GM12878 (cell line): ENCODE measurements at regions not wholly inside any gene's neighbourhood (a gene's known extent, or its start where the extent isn't known, plus 50 kb on each side); places are given as distances from the start of the nearest gene placed in this dataset.

ENCODE experiments used
- ATAC-seq: fragments of 200-7000 bp; cut with Tn5 transposase; 3 replicates; pipeline ENCODE4 v1.9.1; 2020; ENCODE audit warnings: mild to moderate bottlenecking, moderate library complexity
- BruUV-seq: library from RNA; stranded (reverse); fragments of 400-500 nt; replicated peaks from 2 replicates; lab custom pipeline; 2021; lab: Mats Ljungman, UMichigan
- CTCF ChIA-PET: fragments of 300-600 bp; sonication (Branson Sonifier 250); formaldehyde crosslinking; extraction: SDS; loops from one replicate; lab custom pipeline; 2021; ENCODE audit warnings: inconsistent platforms; lab: Yijun Ruan, JAX
- POLR2A ChIA-PET: fragments of 350-600 bp; formaldehyde crosslinking; extraction: SDS; loops from one replicate; lab custom pipeline; 2021; ENCODE audit warnings: inconsistent platforms; lab: Charles Lee
- RAD21 ChIA-PET: fragments of 300-600 bp; sonication (Branson Sonifier 250); formaldehyde crosslinking; loops from one replicate; lab custom pipeline; 2023; ENCODE audit warnings: antibody characterized with exemption; ENCODE audit not compliant: unreplicated experiment; lab: Charles Lee
- SMC1A ChIA-PET: fragments of 300-600 bp; sonication (Branson Sonifier 250); formaldehyde crosslinking; loops from one replicate; lab custom pipeline; 2023; ENCODE audit not compliant: unreplicated experiment, uncharacterized antibody; lab: Charles Lee
- DNase-seq: peaks from one replicate; pipeline ENCODE4 v3.0.0-alpha.2; 2011; ENCODE audit warnings: low read depth, low spot score
- FAIRE-seq: peaks from 3 replicates; lab custom pipeline; 2011; peaks lifted over from hg19 to GRCh38; lab: Jason Lieb, UNC
- H2AFZ ChIP-seq: 2 replicates; pipeline ENCODE4 v1.6.0; 2011; ENCODE audit warnings: low read depth, low read length, control low read depth; ENCODE audit not compliant: control insufficient read depth
- H3K27ac ChIP-seq: 2 replicates; pipeline ENCODE4 v1.5.1; 2011; ENCODE audit warnings: control low read depth; ENCODE audit not compliant: control insufficient read depth, insufficient read depth
- H3K27me3 ChIP-seq, 2 experiments: replicated peaks in 1 of 2; 2 replicates each; pipeline versions ENCODE4 v1.6.0 to v1.6.1; 2011; ENCODE audit warnings: low read length in 1 of 2; ENCODE audit not compliant: control insufficient read depth in 2 of 2, insufficient read depth in 2 of 2
- H3K36me3 ChIP-seq, 2 experiments: 2 replicates each; pipeline ENCODE4 v1.5.1; 2011; ENCODE audit warnings: low read length in 1 of 2; ENCODE audit not compliant: control insufficient read depth in 2 of 2, insufficient read depth in 2 of 2
- H3K4me1 ChIP-seq: 2 replicates; pipeline ENCODE4 v1.6.1; 2011; ENCODE audit warnings: mild to moderate bottlenecking, low read length, moderate library complexity, mixed read lengths; ENCODE audit not compliant: control insufficient read depth, insufficient read depth
- H3K4me2 ChIP-seq: 2 replicates; pipeline ENCODE4 v1.6.0; 2011; ENCODE audit warnings: control low read depth; ENCODE audit not compliant: control insufficient read depth, insufficient read depth
- H3K4me3 ChIP-seq: fragments of 200-600 bp; sonication (generic); 2 replicates; pipeline ENCODE4 v1.5.1; 2016
- H3K79me2 ChIP-seq: 2 replicates; pipeline ENCODE4 v1.6.0; 2011; ENCODE audit warnings: low read length; ENCODE audit not compliant: control insufficient read depth, insufficient read depth
- H3K9ac ChIP-seq: 2 replicates; pipeline ENCODE4 v1.8.0; 2011; ENCODE audit warnings: low read length, control low read depth, mixed read lengths; ENCODE audit not compliant: control insufficient read depth, insufficient read depth
- H3K9me3 ChIP-seq: replicated peaks from 3 replicates; pipeline ENCODE4 v1.5.1; 2011; ENCODE audit warnings: mild to moderate bottlenecking, low read length; ENCODE audit not compliant: control insufficient read depth, insufficient read depth
- H4K20me1 ChIP-seq: 2 replicates; pipeline ENCODE4 v1.6.0; 2011; ENCODE audit not compliant: control insufficient read depth, insufficient read depth
- FOXK2 ChIP-seq: fragments of 450-650 bp; IDR thresholded peaks from 2 replicates; pipeline ENCODE4 v1.6.1; 2017; ENCODE audit warnings: mild to moderate bottlenecking, moderate library complexity
- GABPA ChIP-seq: IDR thresholded peaks from 2 replicates; pipeline ENCODE4 v1.6.1; 2014; ENCODE audit warnings: antibody characterized with exemption, low read depth, mild to moderate bottlenecking, inconsistent platforms
- GATAD2B ChIP-seq: fragments of 450-650 bp; conservative IDR thresholded peaks from 2 replicates; pipeline ENCODE4 v1.6.1; 2017; ENCODE audit warnings: low read depth, mild to moderate bottlenecking, moderate library complexity
- IKZF1 ChIP-seq: fragments of 450-650 bp; conservative IDR thresholded peaks from 2 replicates; pipeline ENCODE4 v1.6.1; 2017; ENCODE audit warnings: antibody characterized with exemption, mild to moderate bottlenecking
- IKZF2 ChIP-seq, 2 experiments: fragments of 450-650 bp; IDR thresholded peaks; 2 replicates each; pipeline ENCODE4 v1.6.1; 2017; ENCODE audit warnings: mild to moderate bottlenecking in 2 of 2, moderate library complexity in 2 of 2
- JUNB ChIP-seq: IDR thresholded peaks from 2 replicates; pipeline ENCODE4 v1.6.1; 2016; ENCODE audit warnings: antibody characterized with exemption, mild to moderate bottlenecking
- KAT2A ChIP-seq: conservative IDR thresholded peaks from 2 replicates; pipeline ENCODE4 v1.6.1; 2011; ENCODE audit warnings: low read depth, low read length; ENCODE audit not compliant: control insufficient read depth
- POLR2A ChIP-seq: IDR thresholded peaks from 2 replicates; pipeline ENCODE4 v1.6.1; 2011; ENCODE audit warnings: low read depth, mild to moderate bottlenecking, low read length
- POU2F2 ChIP-seq: IDR thresholded peaks from 3 replicates; pipeline ENCODE4 v1.6.1; 2011; ENCODE audit warnings: low read depth, mild to moderate bottlenecking, low read length, borderline replicate concordance
- RBBP5 ChIP-seq: fragments of 200-600 bp; sonication (generic); conservative IDR thresholded peaks from 2 replicates; pipeline ENCODE4 v1.6.1; 2016
- SRF ChIP-seq, 2 experiments: IDR thresholded peaks; 2 replicates each; pipeline ENCODE4 v1.6.1; 2011; ENCODE audit warnings: low read depth in 2 of 2, low read length in 2 of 2, mild to moderate bottlenecking in 1 of 2, moderate library complexity in 1 of 2
- STAT3 ChIP-seq: IDR thresholded peaks from 2 replicates; pipeline ENCODE4 v1.6.1; 2011; ENCODE audit warnings: low read depth, low read length, improper control_type of control experiment
- TCF7 ChIP-seq: IDR thresholded peaks from 2 replicates; pipeline ENCODE4 v1.6.1; 2014; ENCODE audit warnings: antibody characterized with exemption, borderline replicate concordance
- ZNF217 ChIP-seq: fragments of 450-650 bp; IDR thresholded peaks from 2 replicates; pipeline ENCODE4 v1.6.1; 2017; ENCODE audit warnings: antibody characterized with exemption, mild to moderate bottlenecking
- ZNF274 ChIP-seq: IDR thresholded peaks from one replicate; pipeline ENCODE4 v1.8.0; 2011; ENCODE audit not compliant: insufficient read length, insufficient read depth
- WGBS: methylation state at CpG from one replicate; pipeline ENCODE4 v1.1.6; 2016; ENCODE audit warnings: low lambda C conversion rate; ENCODE audit not compliant: insufficient replicate concordance, insufficient coverage; ENCODE audit errors: missing lambda C conversion rate; 5-methylcytosine and 5-hydroxymethylcytosine counted together
- in situ Hi-C: fragments of 300-500 bp; cut with MboI; formaldehyde crosslinking; loops from 9 replicates; pipeline ENCODE4 v1.14.3; 2018; ENCODE audit warnings: mixed read lengths
- intact Hi-C: fragments of 100-400 bp; cut with micrococcal nuclease; formaldehyde crosslinking; loops from one replicate; pipeline ENCODE4 v1.14.2; 2022; ENCODE audit not compliant: unreplicated experiment
- TF ChIP-seq, protein P1 (sequence below): fragments of 450-650 bp; IDR thresholded peaks from 2 replicates; pipeline ENCODE4 v1.6.1; 2017; ENCODE audit warnings: mild to moderate bottlenecking, low read depth, inconsistent platforms; ENCODE audit not compliant: poor library complexity, severe bottlenecking
- TF ChIP-seq, protein P2 (sequence below): IDR thresholded peaks from 2 replicates; pipeline ENCODE4 v1.6.1; 2011; ENCODE audit warnings: borderline replicate concordance, low read depth, mild to moderate bottlenecking, moderate library complexity, mixed read lengths, low read length; ENCODE audit not compliant: insufficient read depth; ENCODE audit errors: extremely low read length
- TF ChIP-seq, protein P3 (sequence below): fragments of 450-650 bp; IDR thresholded peaks from 2 replicates; pipeline ENCODE4 v1.6.1; 2016; ENCODE audit warnings: mild to moderate bottlenecking, moderate library complexity, borderline replicate concordance

DNA sequence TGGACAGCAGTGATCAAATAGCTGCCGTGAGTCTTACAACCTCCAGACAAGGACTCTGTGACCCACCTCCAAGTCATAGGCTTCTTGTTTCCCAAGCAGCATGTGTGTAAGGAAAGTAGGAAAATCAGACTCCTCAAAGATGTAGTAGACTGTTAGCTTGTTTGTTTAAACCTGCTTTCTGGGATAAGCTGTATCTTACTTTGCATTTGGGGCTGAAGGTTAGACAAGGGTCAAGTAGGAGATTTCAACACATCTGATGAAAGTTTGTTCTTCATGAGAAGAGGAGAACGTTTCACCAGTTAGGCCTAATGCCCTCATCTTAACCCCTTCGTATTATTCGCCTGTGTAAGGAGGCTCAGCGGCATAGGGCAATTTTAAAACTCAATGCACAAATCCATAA, 756.4 kb upstream of the NR2F2 start (continued):
- TF ChIP-seq, protein P1, sequence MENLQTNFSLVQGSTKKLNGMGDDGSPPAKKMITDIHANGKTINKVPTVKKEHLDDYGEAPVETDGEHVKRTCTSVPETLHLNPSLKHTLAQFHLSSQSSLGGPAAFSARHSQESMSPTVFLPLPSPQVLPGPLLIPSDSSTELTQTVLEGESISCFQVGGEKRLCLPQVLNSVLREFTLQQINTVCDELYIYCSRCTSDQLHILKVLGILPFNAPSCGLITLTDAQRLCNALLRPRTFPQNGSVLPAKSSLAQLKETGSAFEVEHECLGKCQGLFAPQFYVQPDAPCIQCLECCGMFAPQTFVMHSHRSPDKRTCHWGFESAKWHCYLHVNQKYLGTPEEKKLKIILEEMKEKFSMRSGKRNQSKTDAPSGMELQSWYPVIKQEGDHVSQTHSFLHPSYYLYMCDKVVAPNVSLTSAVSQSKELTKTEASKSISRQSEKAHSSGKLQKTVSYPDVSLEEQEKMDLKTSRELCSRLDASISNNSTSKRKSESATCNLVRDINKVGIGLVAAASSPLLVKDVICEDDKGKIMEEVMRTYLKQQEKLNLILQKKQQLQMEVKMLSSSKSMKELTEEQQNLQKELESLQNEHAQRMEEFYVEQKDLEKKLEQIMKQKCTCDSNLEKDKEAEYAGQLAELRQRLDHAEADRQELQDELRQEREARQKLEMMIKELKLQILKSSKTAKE: no peak
- TF ChIP-seq TCF7 (no peak), FOXK2 (no peak), GABPA (no peak), GATAD2B (no peak)
- TF ChIP-seq, protein P2, sequence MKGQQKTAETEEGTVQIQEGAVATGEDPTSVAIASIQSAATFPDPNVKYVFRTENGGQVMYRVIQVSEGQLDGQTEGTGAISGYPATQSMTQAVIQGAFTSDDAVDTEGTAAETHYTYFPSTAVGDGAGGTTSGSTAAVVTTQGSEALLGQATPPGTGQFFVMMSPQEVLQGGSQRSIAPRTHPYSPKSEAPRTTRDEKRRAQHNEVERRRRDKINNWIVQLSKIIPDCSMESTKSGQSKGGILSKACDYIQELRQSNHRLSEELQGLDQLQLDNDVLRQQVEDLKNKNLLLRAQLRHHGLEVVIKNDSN: no peak

DNA sequence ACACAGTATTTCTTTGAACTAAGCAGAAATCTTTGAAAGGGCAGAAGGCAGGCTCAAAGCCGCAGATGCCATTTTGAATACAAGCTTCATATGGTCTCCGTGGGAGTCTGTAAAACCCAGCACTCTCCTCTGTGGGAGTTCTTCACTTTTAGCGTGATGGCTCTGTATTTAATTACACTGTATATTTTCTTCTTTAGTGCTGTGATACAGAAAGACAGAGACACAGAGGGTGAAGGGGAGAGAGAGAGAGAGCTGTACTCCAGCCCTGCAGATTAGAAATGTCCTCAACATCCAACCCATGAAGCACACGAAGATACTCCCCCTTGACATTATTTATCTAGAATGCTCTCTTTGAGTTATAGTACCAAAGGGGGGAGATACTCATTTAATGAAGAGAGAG, 752.6 kb upstream of the NR2F2 start:
- no peaks in the 10 kb centered on the region for H3K79me2 ChIP-seq
- H3K4me1 ChIP-seq: no peaks in the 10 kb centered on the region
- FAIRE-seq: no peak
- H3K27ac ChIP-seq: no peak overlapping the region
- ATAC-seq: no peak
- POLR2A ChIA-PET: no interaction called here
- no peaks in the 10 kb centered on the region for H4K20me1 ChIP-seq
- no peak overlapping the region for H3K4me3 ChIP-seq
- RAD21 ChIA-PET: no interaction called here
- 30% methylated on average over 4 of the region's 4 CpGs for WGBS
- H3K36me3 ChIP-seq: no peaks in the 10 kb centered on the region
- BruUV-seq: no TSS peak
- H2AFZ ChIP-seq: no peak overlapping the region
- in situ Hi-C loops: no loop called here
- H3K27me3 ChIP-seq: no peaks in the 10 kb centered on the region
- no peak for DNase-seq
- no peak overlapping the region for H3K9ac ChIP-seq
- CTCF ChIA-PET: interaction anchor here (0.7 to 1.0 kb wide), 2 partner anchors 11 to 74 kb away, joined by 3 read pairs; no protein-coding TSS in a partner anchor
- SMC1A ChIA-PET: interaction anchor here (1.7 kb wide), 1 partner anchor 19 kb away, joined by 4 read pairs; no protein-coding TSS in a partner anchor
- no peaks in the 10 kb centered on the region for H3K9me3 ChIP-seq
- intact Hi-C loops: no loop called here
- H3K4me2 ChIP-seq: no peak overlapping the region
- TF ChIP-seq ZNF274 (no peak), IKZF1 (no peak), SRF (IDR thresholded peaks at IDR 0.05; ENCODE audit: low read depth in 2 of 2, low read length in 2 of 2) (no peak), POU2F2 (no peak), KAT2A (no peak), STAT3 (no peak), JUNB (no peak), IKZF2 (IDR thresholded peaks at IDR 0.05) (no peak), POLR2A (no peak), RBBP5 (no peak), ZNF217 (no peak)
- TF ChIP-seq, protein P3, sequence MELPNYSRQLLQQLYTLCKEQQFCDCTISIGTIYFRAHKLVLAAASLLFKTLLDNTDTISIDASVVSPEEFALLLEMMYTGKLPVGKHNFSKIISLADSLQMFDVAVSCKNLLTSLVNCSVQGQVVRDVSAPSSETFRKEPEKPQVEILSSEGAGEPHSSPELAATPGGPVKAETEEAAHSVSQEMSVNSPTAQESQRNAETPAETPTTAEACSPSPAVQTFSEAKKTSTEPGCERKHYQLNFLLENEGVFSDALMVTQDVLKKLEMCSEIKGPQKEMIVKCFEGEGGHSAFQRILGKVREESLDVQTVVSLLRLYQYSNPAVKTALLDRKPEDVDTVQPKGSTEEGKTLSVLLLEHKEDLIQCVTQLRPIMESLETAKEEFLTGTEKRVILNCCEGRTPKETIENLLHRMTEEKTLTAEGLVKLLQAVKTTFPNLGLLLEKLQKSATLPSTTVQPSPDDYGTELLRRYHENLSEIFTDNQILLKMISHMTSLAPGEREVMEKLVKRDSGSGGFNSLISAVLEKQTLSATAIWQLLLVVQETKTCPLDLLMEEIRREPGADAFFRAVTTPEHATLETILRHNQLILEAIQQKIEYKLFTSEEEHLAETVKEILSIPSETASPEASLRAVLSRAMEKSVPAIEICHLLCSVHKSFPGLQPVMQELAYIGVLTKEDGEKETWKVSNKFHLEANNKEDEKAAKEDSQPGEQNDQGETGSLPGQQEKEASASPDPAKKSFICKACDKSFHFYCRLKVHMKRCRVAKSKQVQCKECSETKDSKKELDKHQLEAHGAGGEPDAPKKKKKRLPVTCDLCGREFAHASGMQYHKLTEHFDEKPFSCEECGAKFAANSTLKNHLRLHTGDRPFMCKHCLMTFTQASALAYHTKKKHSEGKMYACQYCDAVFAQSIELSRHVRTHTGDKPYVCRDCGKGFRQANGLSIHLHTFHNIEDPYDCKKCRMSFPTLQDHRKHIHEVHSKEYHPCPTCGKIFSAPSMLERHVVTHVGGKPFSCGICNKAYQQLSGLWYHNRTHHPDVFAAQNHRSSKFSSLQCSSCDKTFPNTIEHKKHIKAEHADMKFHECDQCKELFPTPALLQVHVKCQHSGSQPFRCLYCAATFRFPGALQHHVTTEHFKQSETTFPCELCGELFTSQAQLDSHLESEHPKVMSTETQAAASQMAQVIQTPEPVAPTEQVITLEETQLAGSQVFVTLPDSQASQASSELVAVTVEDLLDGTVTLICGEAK: no peak
